Upper lobe of left lung (tissue), 6 donors: ENCODE measurements at regions not wholly inside any gene's neighbourhood (a gene's known extent, or its start where the extent isn't known, plus 50 kb on each side); places are given as distances from the start of the nearest gene placed in this dataset.

Experiments
- ATAC-seq, 2 donors: fragments of 200-7000 bp; cut with Tn5 transposase; one replicate each; pipeline ENCODE4 v1.9.1; 2022; ENCODE audit warnings: mild to moderate bottlenecking in 2 of 2, moderate library complexity in 2 of 2; ENCODE audit not compliant: low FRiP score in 2 of 2
- DNase-seq, 2 donors: peaks; one replicate each; pipeline ENCODE4 v3.0.0-alpha.2; 2019 to 2020
- H3K27ac ChIP-seq, 4 donors: fragments of 200-600 bp; sonication (generic); one replicate each; pipeline ENCODE4 v1.5.1; 2016 to 2019
- H3K27me3 ChIP-seq, 4 donors: fragments of 200-600 bp; sonication (generic); one replicate each; pipeline ENCODE4 v1.5.1; 2017 to 2019
- H3K36me3 ChIP-seq, 4 donors: fragments of 200-600 bp; sonication (generic); one replicate each; pipeline ENCODE4 v1.5.1; 2016 to 2019
- H3K4me1 ChIP-seq, 4 donors: fragments of 200-600 bp; sonication (generic); one replicate each; pipeline ENCODE4 v1.5.1; 2018 to 2019
- H3K4me3 ChIP-seq, 4 donors: fragments of 200-600 bp; sonication (generic); one replicate each; pipeline ENCODE4 v1.5.1; 2017 to 2019; ENCODE audit warnings: mild to moderate bottlenecking in 2 of 4, moderate library complexity in 1 of 4
- H3K9me3 ChIP-seq, 4 donors: fragments of 200-600 bp; sonication (generic); one replicate each; pipeline ENCODE4 v1.5.1; 2018 to 2019
- CTCF ChIP-seq, 6 experiments: fragments of 450-650 bp in 4 of 6; fragments of 200-600 bp in 2 of 6; sonication (generic) in 2 of 6; IDR thresholded peaks; one replicate each; pipeline ENCODE4 v1.5.1; 2016 to 2019; ENCODE audit warnings: antibody characterized with exemption in 6 of 6
- EP300 ChIP-seq, 4 donors: sonication (generic); formaldehyde crosslinking; IDR thresholded peaks; one replicate each; pipeline ENCODE4 v1.5.1; 2017; ENCODE audit warnings: antibody characterized with exemption in 4 of 4, control low read depth in 2 of 4
- POLR2A ChIP-seq, 4 donors: fragments of 450-650 bp; IDR thresholded peaks; one replicate each; pipeline ENCODE4 v1.5.1; 2016 to 2017; ENCODE audit warnings: antibody characterized with exemption in 4 of 4, mild to moderate bottlenecking in 2 of 4
- POLR2AphosphoS5 ChIP-seq, 2 donors: sonication (generic); formaldehyde crosslinking; IDR thresholded peaks; one replicate each; pipeline ENCODE4 v1.5.1; 2017; ENCODE audit warnings: antibody characterized with exemption in 2 of 2
- WGBS, 2 donors: methylation state at CpG; one replicate each; pipeline ENCODE4 v1.1.5; 2017 to 2018; 5-methylcytosine and 5-hydroxymethylcytosine counted together
- donor health status: DM: no; HTN: no; CAD: no; lungs with moderate emphysema.
- donor health status: DM: no; HTN: yes; CAD: no; lungs with severe emphysema.

- no peak for DNase-seq
- WGBS, 2 donors: 64 to 76% methylated on average over 4 of the region's 4 CpGs
- no peaks in the 10 kb centered on the region for H3K36me3 ChIP-seq
- H3K27me3 ChIP-seq: no peaks in the 10 kb centered on the region
- no peak for ATAC-seq
- no peaks in the 10 kb centered on the region for H3K9me3 ChIP-seq
- H3K27ac ChIP-seq: no peak overlapping the region
- no peaks in the 10 kb centered on the region for H3K4me1 ChIP-seq
- TF ChIP-seq POLR2A (IDR thresholded peaks at IDR 0.05): no peak
- no peak for TF ChIP-seq POLR2AphosphoS5 (IDR thresholded peaks at IDR 0.05)
- TF ChIP-seq CTCF (IDR thresholded peaks at IDR 0.05): no peak
- TF ChIP-seq EP300 (IDR thresholded peaks at IDR 0.05): no peak
- H3K4me3 ChIP-seq: no peak overlapping the region
These were observed 122.2 kb upstream of the C2CD4B start for GRCh38 chr15:62287066-62287857.

GRCh38 chr15:62288361-62289017 lies 123.4 kb upstream of the C2CD4B start:
- Histone ChIP-seq H3K4me1 (no peaks in the 10 kb centered on the region), H3K27me3 (no peaks in the 10 kb centered on the region), H3K36me3 (no peaks in the 10 kb centered on the region), H3K9me3 (no peaks in the 10 kb centered on the region), H3K27ac (no peak overlapping the region), H3K4me3 (no peak overlapping the region)
- TF ChIP-seq EP300 (IDR thresholded peaks at IDR 0.05) (no peak), POLR2AphosphoS5 (IDR thresholded peaks at IDR 0.05) (no peak), POLR2A (IDR thresholded peaks at IDR 0.05) (no peak), CTCF (IDR thresholded peaks at IDR 0.05) (no peak)
- DNase-seq: no peak
- WGBS, 2 donors: 79 to 83% methylated on average over 6 of the region's 6 CpGs
- ATAC-seq: no peak

- no peak overlapping the region for H3K27ac ChIP-seq
These were observed 126.2 kb upstream of the C2CD4B start for GRCh38 chr15:62291262-62291661.

GRCh38 chr15:62296756-62297507 lies 131.8 kb upstream of the C2CD4B start:
- H3K27me3 ChIP-seq: no peaks in the 10 kb centered on the region
- H3K4me1 ChIP-seq: peaks cover 0 to 4% (median 0%) of the 10 kb centered on the region in 4 donors
- DNase-seq (no peak), ATAC-seq (no peak)
- 67 to 69% methylated on average over 12 of the region's 12 CpGs for WGBS, 2 donors
- H3K36me3 ChIP-seq: no peaks in the 10 kb centered on the region
- H3K27ac ChIP-seq: no peak overlapping the region
- TF ChIP-seq POLR2AphosphoS5 (IDR thresholded peaks at IDR 0.05): no peak
- TF ChIP-seq POLR2A (IDR thresholded peaks at IDR 0.05): no peak
- no peak for TF ChIP-seq EP300 (IDR thresholded peaks at IDR 0.05)
- TF ChIP-seq CTCF (IDR thresholded peaks at IDR 0.05): no peak
- H3K4me3 ChIP-seq: no peak overlapping the region
- H3K9me3 ChIP-seq: no peaks in the 10 kb centered on the region

More at GRCh38 chr15:62291262-62291661, 126.2 kb upstream of the C2CD4B start:
- no peaks in the 10 kb centered on the region for H3K9me3 ChIP-seq
- H3K27me3 ChIP-seq: no peaks in the 10 kb centered on the region
- no peak overlapping the region for H3K4me3 ChIP-seq
- no peaks in the 10 kb centered on the region for H3K4me1 ChIP-seq
- ATAC-seq (no peak), DNase-seq (no peak)
- WGBS, 2 donors: 58 to 68% methylated on average over 2 of the region's 2 CpGs
- H3K36me3 ChIP-seq: no peaks in the 10 kb centered on the region
- no peak for TF ChIP-seq POLR2A (IDR thresholded peaks at IDR 0.05)
- no peak for TF ChIP-seq POLR2AphosphoS5 (IDR thresholded peaks at IDR 0.05)
- TF ChIP-seq EP300 (IDR thresholded peaks at IDR 0.05): no peak
- no peak for TF ChIP-seq CTCF (IDR thresholded peaks at IDR 0.05)
